Spleen (tissue), 11 donors: ENCODE measurements at regions not wholly inside any gene's neighbourhood (a gene's known extent, or its start where the extent isn't known, plus 50 kb on each side); places are given as distances from the start of the nearest gene placed in this dataset.
"Not testable (repeated sequence)": the region's sequence is repeated elsewhere in the genome, so short reads cannot be mapped to it uniquely, and the experiment has no call there.

Source experiments
- DNase-seq: peaks from one replicate; pipeline ENCODE4 v3.0.0-alpha.2; 2020
- H3K27ac ChIP-seq, 8 donors: fragments of 200-600 bp; sonication (generic) in 7 of 8; 1 replicate in 4 of 8; 2 replicates in 4 of 8; pipeline versions ENCODE4 v1.5.0 to v1.8.0; 2016 to 2021; ENCODE audit warnings: inconsistent platforms in 4 of 8, mild to moderate bottlenecking in 4 of 8, moderate library complexity in 1 of 8
- H3K27me3 ChIP-seq, 7 donors: fragments of 200-600 bp; sonication (generic) in 6 of 7; replicated peaks in 1 of 7; 1 replicate in 4 of 7; 2 replicates in 3 of 7; pipeline versions ENCODE4 v1.5.0 to v1.8.0; 2016 to 2021; ENCODE audit warnings: inconsistent platforms in 3 of 7, mild to moderate bottlenecking in 1 of 7
- H3K36me3 ChIP-seq, 6 donors: fragments of 200-600 bp; sonication (generic) in 5 of 6; 1 replicate in 4 of 6; 2 replicates in 2 of 6; pipeline versions ENCODE4 v1.5.0 to v1.8.0; 2016 to 2021; ENCODE audit warnings: inconsistent platforms in 2 of 6
- H3K4me1 ChIP-seq, 6 donors: fragments of 200-600 bp; sonication (generic) in 5 of 6; 1 replicate in 3 of 6; 2 replicates in 3 of 6; pipeline versions ENCODE4 v1.5.0 to v1.8.0; 2016 to 2021; ENCODE audit warnings: inconsistent platforms in 3 of 6
- H3K4me3 ChIP-seq, 8 donors: fragments of 200-600 bp; sonication (generic) in 7 of 8; 1 replicate in 4 of 8; 2 replicates in 4 of 8; pipeline versions ENCODE4 v1.5.0 to v1.8.0; 2016 to 2021; ENCODE audit warnings: inconsistent platforms in 4 of 8, mild to moderate bottlenecking in 4 of 8, moderate library complexity in 2 of 8
- H3K9me3 ChIP-seq, 8 donors: fragments of 200-600 bp; sonication (generic) in 7 of 8; 1 replicate in 4 of 8; 2 replicates in 4 of 8; pipeline versions ENCODE4 v1.5.0 to v1.8.0; 2016 to 2021; ENCODE audit warnings: inconsistent platforms in 4 of 8
- CTCF ChIP-seq, 11 experiments: fragments of 200-600 bp in 7 of 11; fragments of 450-650 bp in 4 of 11; sonication (generic) in 4 of 11; IDR thresholded peaks in 8 of 11; conservative IDR thresholded peaks in 3 of 11; 1 replicate in 7 of 11; 2 replicates in 4 of 11; pipeline versions ENCODE4 v1.4.0 to v1.8.0; 2016 to 2021; ENCODE audit warnings: antibody characterized with exemption in 11 of 11, inconsistent platforms in 4 of 11, mild to moderate bottlenecking in 1 of 11
- POLR2A ChIP-seq, 3 donors: fragments of 450-650 bp; IDR thresholded peaks; one replicate each; pipeline ENCODE4 v1.5.1; 2017; ENCODE audit warnings: antibody characterized with exemption in 3 of 3, mild to moderate bottlenecking in 1 of 3
- POLR2AphosphoS5 ChIP-seq, 3 donors: sonication (generic); formaldehyde crosslinking; IDR thresholded peaks; one replicate each; pipeline ENCODE4 v1.5.1; 2017; ENCODE audit warnings: antibody characterized with exemption in 3 of 3
- WGBS, 5 donors: extraction: QIAGEN DNeasy Blood & Tissue Kit in 3 of 5; methylation state at CpG; one replicate each; pipeline versions ENCODE4 v1.1.5 to v1.1.7; 2013 to 2018; 5-methylcytosine and 5-hydroxymethylcytosine counted together
- intact Hi-C: fragments of 100-400 bp; cut with DNase I; formaldehyde crosslinking; loops from one replicate; pipeline ENCODE4 v1.15.0; 2023; ENCODE audit warnings: low total_unique reads
- donor health status: healthy with polysubstance abuse.
- donor health status: DM: no; HTN: no; CAD: no; lungs with moderate emphysema.
- donor health status: DM: no; HTN: no; CAD: no.
- donor health status: Bipolar disorder and iron deficiency.
- donor health status: healthy.
- donor health status: DM: no; HTN: no; CAD: no.
- donor health status: DM: yes; HTN: yes; CAD: no.

- Histone ChIP-seq H3K9me3 (peaks cover 0 to 17% (median 2%) of the 10 kb centered on the region in 8 donors), H3K36me3 (no peaks in the 10 kb centered on the region), H3K27me3 (no peaks in the 10 kb centered on the region), H3K4me1 (no peaks in the 10 kb centered on the region), H3K27ac (no peak overlapping the region), H3K4me3 (no peak overlapping the region)
- WGBS, 5 donors, result 41 to 82% (median 56%) methylated on average over 1 of the region's 1 CpG
- TF ChIP-seq POLR2A (IDR thresholded peaks at IDR 0.05), result no peak
- no peak for TF ChIP-seq POLR2AphosphoS5 (IDR thresholded peaks at IDR 0.05)
- no peak for TF ChIP-seq CTCF (IDR thresholded peaks at IDR 0.05 in 8 of 11, conservative IDR thresholded peaks at IDR 0.05 in 3 of 11)
- no peak for DNase-seq
- intact Hi-C loops, result no loop called here
These were observed 581.7 kb downstream of the KCNJ2 start for GRCh38 chr17:70750983-70751382.

GRCh38 chr17:70752461-70752860 lies 583.1 kb downstream of the KCNJ2 start:
- H3K4me3 ChIP-seq, H3K36me3 ChIP-seq, H3K27ac ChIP-seq, H3K9me3 ChIP-seq, H3K4me1 ChIP-seq, intact Hi-C loops, H3K27me3 ChIP-seq, DNase-seq: not testable (repeated sequence)
- WGBS, 5 donors, result 91 to 96% (median 92%) methylated on average over 5 of the region's 5 CpGs

GRCh38 chr17:70752966-70753467 lies 583.7 kb downstream of the KCNJ2 start:
- Histone ChIP-seq H3K4me1 (no peaks in the 10 kb centered on the region), H3K9me3 (peaks cover 0 to 10% (median 0%) of the 10 kb centered on the region in 8 donors), H3K4me3 (no peak overlapping the region), H3K36me3 (no peaks in the 10 kb centered on the region), H3K27me3 (no peaks in the 10 kb centered on the region), H3K27ac (no peak overlapping the region)
- TF ChIP-seq POLR2A (IDR thresholded peaks at IDR 0.05) (no peak), POLR2AphosphoS5 (IDR thresholded peaks at IDR 0.05) (no peak), CTCF (IDR thresholded peaks at IDR 0.05 in 8 of 11, conservative IDR thresholded peaks at IDR 0.05 in 3 of 11) (no peak)
- 89 to 100% (median 97%) methylated on average over 1 of the region's 1 CpG for WGBS, 5 donors
- intact Hi-C loops, result no loop called here
- no peak for DNase-seq

- Histone ChIP-seq H3K36me3 (no peaks in the 10 kb centered on the region), H3K27ac (no peak overlapping the region), H3K27me3 (peaks cover 0 to 4% (median 0%) of the 10 kb centered on the region in 7 donors), H3K4me3 (no peak overlapping the region), H3K9me3 (no peaks in the 10 kb centered on the region), H3K4me1 (no peaks in the 10 kb centered on the region)
- WGBS, 5 donors, result 90 to 97% (median 91%) methylated on average over 3 of the region's 3 CpGs
- TF ChIP-seq POLR2AphosphoS5 (IDR thresholded peaks at IDR 0.05) (no peak), CTCF (IDR thresholded peaks at IDR 0.05 in 8 of 11, conservative IDR thresholded peaks at IDR 0.05 in 3 of 11) (no peak), POLR2A (IDR thresholded peaks at IDR 0.05) (no peak)
- no peak for DNase-seq
- intact Hi-C loops, result loop anchor here (10.0 kb wide), 1 partner anchor 1782 kb away; no protein-coding TSS in a partner anchor
These were observed 593.7 kb downstream of the KCNJ2 start for GRCh38 chr17:70763018-70763417.
